ENCODE measurements at regions not wholly inside any gene's neighbourhood (a gene's known extent, or its start where the extent isn't known, plus 50 kb on each side); places are given as distances from the start of the nearest gene placed in this dataset.

DNA sequence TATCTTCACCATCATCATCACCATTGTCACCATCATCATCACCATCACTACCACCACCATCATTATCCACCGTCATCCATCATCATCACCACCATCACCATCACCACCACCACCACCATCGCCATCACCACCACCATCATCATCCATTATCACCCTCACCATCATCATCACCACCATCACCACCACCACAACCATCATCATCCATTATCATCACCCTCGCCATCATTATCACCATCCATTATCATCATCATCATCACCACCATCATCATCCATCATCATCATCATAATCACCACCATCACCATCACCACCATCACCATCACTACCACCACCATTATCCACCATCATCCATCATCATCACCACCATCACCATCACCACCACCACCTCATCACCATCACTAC is 95.6 kb downstream of the C16orf95 start:
- no peak for TF ChIP-seq POLR2AphosphoS5 (IDR thresholded peaks at IDR 0.05; ENCODE audit: insufficient read depth in 1 of 2, low read depth in 1 of 2)
- TF ChIP-seq, protein P1, sequence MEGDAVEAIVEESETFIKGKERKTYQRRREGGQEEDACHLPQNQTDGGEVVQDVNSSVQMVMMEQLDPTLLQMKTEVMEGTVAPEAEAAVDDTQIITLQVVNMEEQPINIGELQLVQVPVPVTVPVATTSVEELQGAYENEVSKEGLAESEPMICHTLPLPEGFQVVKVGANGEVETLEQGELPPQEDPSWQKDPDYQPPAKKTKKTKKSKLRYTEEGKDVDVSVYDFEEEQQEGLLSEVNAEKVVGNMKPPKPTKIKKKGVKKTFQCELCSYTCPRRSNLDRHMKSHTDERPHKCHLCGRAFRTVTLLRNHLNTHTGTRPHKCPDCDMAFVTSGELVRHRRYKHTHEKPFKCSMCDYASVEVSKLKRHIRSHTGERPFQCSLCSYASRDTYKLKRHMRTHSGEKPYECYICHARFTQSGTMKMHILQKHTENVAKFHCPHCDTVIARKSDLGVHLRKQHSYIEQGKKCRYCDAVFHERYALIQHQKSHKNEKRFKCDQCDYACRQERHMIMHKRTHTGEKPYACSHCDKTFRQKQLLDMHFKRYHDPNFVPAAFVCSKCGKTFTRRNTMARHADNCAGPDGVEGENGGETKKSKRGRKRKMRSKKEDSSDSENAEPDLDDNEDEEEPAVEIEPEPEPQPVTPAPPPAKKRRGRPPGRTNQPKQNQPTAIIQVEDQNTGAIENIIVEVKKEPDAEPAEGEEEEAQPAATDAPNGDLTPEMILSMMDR (IDR thresholded peaks at IDR 0.05): no peak
- no peak for TF ChIP-seq POLR2A (IDR thresholded peaks at IDR 0.05)
- no peak for DNase-seq (ENCODE audit: extremely low spot score in 2 of 2)
- H3K4me1 ChIP-seq: no peaks in the 10 kb centered on the region
- H3K9me3 ChIP-seq: no peaks in the 10 kb centered on the region
- no peaks in the 10 kb centered on the region for H3K36me3 ChIP-seq
- intact Hi-C loops (cut with DNase I): no loop called here
- no peaks in the 10 kb centered on the region for H3K27me3 ChIP-seq
- no peak overlapping the region for H3K27ac ChIP-seq
- H3K4me3 ChIP-seq: no peak overlapping the region

DNA sequence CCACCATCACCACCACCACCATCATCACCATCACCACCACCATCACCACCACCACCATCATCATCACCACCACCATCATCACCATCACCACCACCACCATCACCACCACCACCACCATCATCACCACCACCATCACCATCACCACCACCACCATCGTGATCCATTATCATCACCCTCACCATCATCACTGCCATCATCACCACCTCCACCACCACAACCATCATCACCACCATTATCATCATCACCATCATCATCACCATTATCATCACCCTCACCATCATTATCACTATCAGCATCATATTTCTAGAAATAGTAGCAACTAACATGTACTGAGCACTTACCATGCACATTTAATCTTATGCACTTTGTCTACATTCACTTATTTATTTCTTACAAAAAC is 94.9 kb downstream of the C16orf95 start:
- Histone ChIP-seq H3K4me1 (no peaks in the 10 kb centered on the region), H3K27ac (no peak overlapping the region), H3K9me3 (no peaks in the 10 kb centered on the region), H3K27me3 (no peaks in the 10 kb centered on the region), H3K4me3 (no peak overlapping the region), H3K36me3 (no peaks in the 10 kb centered on the region)
- intact Hi-C loops (cut with DNase I): no loop called here
- no peak for TF ChIP-seq POLR2A (IDR thresholded peaks at IDR 0.05)
- TF ChIP-seq, protein P1 (IDR thresholded peaks at IDR 0.05): no peak
- TF ChIP-seq POLR2AphosphoS5 (IDR thresholded peaks at IDR 0.05; ENCODE audit: insufficient read depth in 1 of 2, low read depth in 1 of 2): no peak
- DNase-seq (ENCODE audit: extremely low spot score in 2 of 2): no peak

DNA sequence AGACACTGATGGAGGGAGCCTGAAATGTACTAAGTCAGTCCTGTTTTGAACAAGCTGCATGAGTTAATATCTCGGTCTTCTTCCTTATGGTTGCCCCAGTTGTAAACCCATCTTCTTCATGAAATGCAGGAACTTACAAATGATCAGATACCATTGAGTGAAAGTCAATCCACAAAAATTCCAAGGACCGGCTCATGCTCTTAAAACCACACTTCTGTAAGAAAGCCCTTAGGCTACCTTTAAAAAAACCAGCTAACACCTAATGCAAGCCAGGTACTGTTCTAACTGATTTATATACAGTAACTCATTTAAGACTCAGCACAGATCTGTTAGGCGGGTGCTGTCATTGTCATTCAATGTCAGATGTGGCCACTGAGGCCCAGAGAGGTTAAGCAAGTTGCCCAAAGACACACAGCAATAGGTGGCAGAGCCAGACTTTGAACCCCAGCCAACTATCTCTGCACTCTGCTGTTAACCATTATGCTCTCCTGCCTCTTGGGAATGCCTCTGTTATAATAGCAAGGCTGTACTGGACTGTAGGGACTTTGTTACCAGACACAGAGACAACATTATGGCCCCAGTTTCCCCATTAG is 93.4 kb downstream of the C16orf95 start:
- DNase-seq (ENCODE audit: extremely low spot score in 2 of 2): no peak
- Histone ChIP-seq H3K27me3 (no peaks in the 10 kb centered on the region), H3K9me3 (no peaks in the 10 kb centered on the region), H3K36me3 (no peaks in the 10 kb centered on the region), H3K4me1 (no peaks in the 10 kb centered on the region), H3K4me3 (no peak overlapping the region), H3K27ac (no peak overlapping the region)
- TF ChIP-seq POLR2A (IDR thresholded peaks at IDR 0.05) (no peak), POLR2AphosphoS5 (IDR thresholded peaks at IDR 0.05; ENCODE audit: insufficient read depth in 1 of 2, low read depth in 1 of 2) (no peak)
- TF ChIP-seq, protein P1 (IDR thresholded peaks at IDR 0.05): no peak
- intact Hi-C loops (cut with DNase I): no loop called here

DNA sequence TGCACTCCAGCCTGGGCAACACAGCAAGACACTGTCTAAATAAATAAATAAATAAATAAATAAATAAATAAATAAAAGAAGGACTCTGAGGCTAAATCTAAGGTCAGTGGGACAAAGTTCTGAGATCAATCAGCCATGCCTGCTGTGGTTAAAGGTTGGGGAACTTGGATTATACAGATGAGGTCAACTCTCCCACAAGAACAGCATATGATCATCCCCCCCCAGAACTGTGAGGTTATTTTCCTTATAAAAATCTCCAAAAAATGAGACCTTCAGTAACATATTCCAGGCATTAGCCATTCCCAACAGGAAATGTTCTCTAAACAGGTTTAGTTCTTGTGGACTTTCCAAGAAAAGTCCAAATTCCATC is 90.3 kb downstream of the C16orf95 start:
- DNase-seq (ENCODE audit: extremely low spot score in 2 of 2): no peak
- TF ChIP-seq, protein P1 (IDR thresholded peaks at IDR 0.05): no peak
- no peak for TF ChIP-seq POLR2AphosphoS5 (IDR thresholded peaks at IDR 0.05; ENCODE audit: insufficient read depth in 1 of 2, low read depth in 1 of 2)
- TF ChIP-seq POLR2A (IDR thresholded peaks at IDR 0.05): no peak
- H3K27me3 ChIP-seq: no peaks in the 10 kb centered on the region

DNA sequence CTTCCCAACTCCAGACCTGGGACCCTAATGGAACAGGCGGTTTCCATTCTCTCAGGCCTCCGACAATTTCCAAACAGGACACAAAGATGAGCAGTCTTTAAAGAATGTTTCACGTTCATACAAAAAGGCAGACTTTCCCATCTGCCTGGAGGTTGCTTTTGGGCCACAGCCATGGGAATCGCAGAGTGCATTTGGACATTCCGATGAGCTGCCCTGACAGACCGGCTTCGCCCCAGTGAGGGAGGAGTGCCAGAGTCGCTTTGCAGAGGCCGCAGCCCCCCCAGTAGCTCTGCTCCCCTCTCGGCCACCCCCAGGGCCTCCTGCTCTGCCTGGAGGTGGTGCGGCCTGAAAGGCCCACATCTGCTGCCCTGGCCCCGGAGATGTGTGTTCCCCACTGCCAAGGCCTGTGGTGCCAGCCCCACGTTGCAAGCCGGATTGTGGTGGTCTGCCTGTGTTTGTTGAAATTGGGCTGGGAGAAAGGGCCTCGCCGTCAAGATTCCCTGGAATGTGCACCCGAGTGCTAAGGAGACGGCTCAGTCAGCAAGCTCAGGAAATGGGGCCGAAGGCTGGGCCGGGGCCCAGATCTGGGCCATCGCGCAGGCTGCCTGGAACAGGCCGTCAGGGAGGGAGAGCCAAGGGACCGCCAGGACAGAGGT is 89.8 kb downstream of the C16orf95 start:
- DNase-seq (ENCODE audit: extremely low spot score in 2 of 2): no peak
- no peaks in the 10 kb centered on the region for H3K9me3 ChIP-seq
- intact Hi-C loops (cut with DNase I): no loop called here
- no peak for TF ChIP-seq POLR2AphosphoS5 (IDR thresholded peaks at IDR 0.05; ENCODE audit: insufficient read depth in 1 of 2, low read depth in 1 of 2)
- TF ChIP-seq, protein P1 (IDR thresholded peaks at IDR 0.05): no peak
- H3K4me1 ChIP-seq: no peaks in the 10 kb centered on the region
- no peak overlapping the region for H3K4me3 ChIP-seq
- H3K27me3 ChIP-seq: no peaks in the 10 kb centered on the region
- H3K27ac ChIP-seq: no peak overlapping the region
- no peaks in the 10 kb centered on the region for H3K36me3 ChIP-seq

More for the DNA sequence above, 90.3 kb downstream of the C16orf95 start:
- Histone ChIP-seq H3K36me3 (no peaks in the 10 kb centered on the region), H3K4me1 (no peaks in the 10 kb centered on the region), H3K4me3 (no peak overlapping the region), H3K9me3 (no peaks in the 10 kb centered on the region), H3K27ac (no peak overlapping the region)
- intact Hi-C loops (cut with DNase I): no loop called here

Measured in vagina (tissue), 2 donors.